Ishikawa (cell line): ENCODE measurements at regions not wholly inside any gene's neighbourhood (a gene's known extent, or its start where the extent isn't known, plus 50 kb on each side); places are given as distances from the start of the nearest gene placed in this dataset.

Experiments
- CEBPB ChIP-seq: IDR thresholded peaks from 2 replicates; pipeline ENCODE4 v1.6.1; 2012
- CREB1 ChIP-seq: IDR thresholded peaks from 2 replicates; pipeline ENCODE4 v1.6.1; 2012; ENCODE audit warnings: low read depth
- EGR1 ChIP-seq: IDR thresholded peaks from 2 replicates; pipeline ENCODE4 v1.6.1; 2012
- EP300 ChIP-seq: IDR thresholded peaks from 2 replicates; pipeline ENCODE4 v1.6.1; 2012; ENCODE audit warnings: borderline replicate concordance
- FOXM1 ChIP-seq: IDR thresholded peaks from 2 replicates; pipeline ENCODE4 v1.6.1; 2012; ENCODE audit warnings: low read depth, borderline replicate concordance
- NFIC ChIP-seq: IDR thresholded peaks from 2 replicates; pipeline ENCODE4 v1.6.1; 2012
- RAD21 ChIP-seq: IDR thresholded peaks from 2 replicates; pipeline ENCODE4 v1.6.1; 2012; ENCODE audit warnings: low read depth
- TAF1 ChIP-seq: IDR thresholded peaks from 2 replicates; pipeline ENCODE4 v1.6.1; 2012; ENCODE audit warnings: low read depth, mild to moderate bottlenecking
- TCF12 ChIP-seq: IDR thresholded peaks from 2 replicates; pipeline ENCODE4 v1.6.1; 2012; ENCODE audit warnings: low read depth
- TEAD4 ChIP-seq: IDR thresholded peaks from 2 replicates; pipeline ENCODE4 v1.6.1; 2012
- YY1 ChIP-seq: IDR thresholded peaks from 2 replicates; pipeline ENCODE4 v1.6.1; 2012; ENCODE audit warnings: low read depth
- ZBTB7A ChIP-seq: IDR thresholded peaks from 2 replicates; pipeline ENCODE4 v1.6.1; 2012; ENCODE audit warnings: low read depth
- TF ChIP-seq, protein P1 (sequence below): IDR thresholded peaks from 2 replicates; pipeline ENCODE4 v1.6.1; 2012
- TF ChIP-seq, protein P2 (sequence below): IDR thresholded peaks from 2 replicates; pipeline ENCODE4 v1.6.1; 2012; ENCODE audit warnings: low read depth, mild to moderate bottlenecking
- TF ChIP-seq, protein P3 (sequence below): IDR thresholded peaks from 2 replicates; pipeline ENCODE4 v1.6.1; 2012

DNA sequence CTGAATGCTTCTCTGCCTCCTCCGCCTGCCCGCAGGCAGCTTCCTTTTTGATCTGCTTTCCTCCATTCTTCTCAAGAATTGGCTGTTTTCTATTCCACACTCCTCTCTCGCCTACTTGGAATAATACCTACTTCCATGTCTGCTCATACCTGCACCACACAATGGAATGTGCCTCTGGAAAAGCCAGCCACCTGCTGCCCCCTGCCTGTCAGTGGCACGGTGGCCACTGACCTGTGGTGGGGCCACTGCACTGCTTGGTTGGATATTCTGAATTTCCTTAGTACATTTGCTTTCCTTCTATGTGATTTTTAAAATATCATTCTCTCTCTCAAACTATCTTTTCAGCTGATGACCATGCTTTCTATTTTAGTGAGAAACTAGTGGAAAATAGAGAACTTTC is 406.9 kb downstream of the DCDC2C start:
- TF ChIP-seq NFIC (no peak), EGR1 (no peak), CEBPB (no peak), TCF12 (no peak), EP300 (no peak)
- TF ChIP-seq, protein P1, sequence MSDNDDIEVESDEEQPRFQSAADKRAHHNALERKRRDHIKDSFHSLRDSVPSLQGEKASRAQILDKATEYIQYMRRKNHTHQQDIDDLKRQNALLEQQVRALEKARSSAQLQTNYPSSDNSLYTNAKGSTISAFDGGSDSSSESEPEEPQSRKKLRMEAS = no peak

DNA sequence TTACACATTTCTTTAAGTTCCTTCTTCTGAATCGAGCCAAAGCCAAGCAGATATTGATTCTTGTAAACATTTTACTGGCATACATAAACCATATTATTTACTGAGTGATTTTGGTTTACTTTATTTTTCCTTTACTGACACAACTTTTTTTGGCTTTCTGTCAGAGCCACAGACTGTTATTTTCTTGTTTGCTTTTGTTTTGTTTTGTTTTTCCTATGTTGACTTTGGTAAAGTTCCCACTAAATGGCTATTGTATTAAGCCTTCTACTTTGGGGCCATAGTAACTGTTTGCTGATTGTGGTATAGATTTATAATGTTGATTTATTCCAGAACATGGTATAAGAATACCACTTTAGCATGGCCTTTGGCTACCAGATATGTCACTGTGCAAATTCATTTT is 419.4 kb downstream of the DCDC2C start:
- TF ChIP-seq, protein P2, sequence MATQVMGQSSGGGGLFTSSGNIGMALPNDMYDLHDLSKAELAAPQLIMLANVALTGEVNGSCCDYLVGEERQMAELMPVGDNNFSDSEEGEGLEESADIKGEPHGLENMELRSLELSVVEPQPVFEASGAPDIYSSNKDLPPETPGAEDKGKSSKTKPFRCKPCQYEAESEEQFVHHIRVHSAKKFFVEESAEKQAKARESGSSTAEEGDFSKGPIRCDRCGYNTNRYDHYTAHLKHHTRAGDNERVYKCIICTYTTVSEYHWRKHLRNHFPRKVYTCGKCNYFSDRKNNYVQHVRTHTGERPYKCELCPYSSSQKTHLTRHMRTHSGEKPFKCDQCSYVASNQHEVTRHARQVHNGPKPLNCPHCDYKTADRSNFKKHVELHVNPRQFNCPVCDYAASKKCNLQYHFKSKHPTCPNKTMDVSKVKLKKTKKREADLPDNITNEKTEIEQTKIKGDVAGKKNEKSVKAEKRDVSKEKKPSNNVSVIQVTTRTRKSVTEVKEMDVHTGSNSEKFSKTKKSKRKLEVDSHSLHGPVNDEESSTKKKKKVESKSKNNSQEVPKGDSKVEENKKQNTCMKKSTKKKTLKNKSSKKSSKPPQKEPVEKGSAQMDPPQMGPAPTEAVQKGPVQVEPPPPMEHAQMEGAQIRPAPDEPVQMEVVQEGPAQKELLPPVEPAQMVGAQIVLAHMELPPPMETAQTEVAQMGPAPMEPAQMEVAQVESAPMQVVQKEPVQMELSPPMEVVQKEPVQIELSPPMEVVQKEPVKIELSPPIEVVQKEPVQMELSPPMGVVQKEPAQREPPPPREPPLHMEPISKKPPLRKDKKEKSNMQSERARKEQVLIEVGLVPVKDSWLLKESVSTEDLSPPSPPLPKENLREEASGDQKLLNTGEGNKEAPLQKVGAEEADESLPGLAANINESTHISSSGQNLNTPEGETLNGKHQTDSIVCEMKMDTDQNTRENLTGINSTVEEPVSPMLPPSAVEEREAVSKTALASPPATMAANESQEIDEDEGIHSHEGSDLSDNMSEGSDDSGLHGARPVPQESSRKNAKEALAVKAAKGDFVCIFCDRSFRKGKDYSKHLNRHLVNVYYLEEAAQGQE = no peak
- TF ChIP-seq, protein P1 = no peak
- TF ChIP-seq ZBTB7A = no peak
- TF ChIP-seq, protein P3, sequence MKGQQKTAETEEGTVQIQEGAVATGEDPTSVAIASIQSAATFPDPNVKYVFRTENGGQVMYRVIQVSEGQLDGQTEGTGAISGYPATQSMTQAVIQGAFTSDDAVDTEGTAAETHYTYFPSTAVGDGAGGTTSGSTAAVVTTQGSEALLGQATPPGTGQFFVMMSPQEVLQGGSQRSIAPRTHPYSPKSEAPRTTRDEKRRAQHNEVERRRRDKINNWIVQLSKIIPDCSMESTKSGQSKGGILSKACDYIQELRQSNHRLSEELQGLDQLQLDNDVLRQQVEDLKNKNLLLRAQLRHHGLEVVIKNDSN = no peak
- TF ChIP-seq TEAD4 = no peak
- no peak for TF ChIP-seq TAF1
- TF ChIP-seq NFIC = no peak
- no peak for TF ChIP-seq CREB1
- no peak for TF ChIP-seq EP300

DNA sequence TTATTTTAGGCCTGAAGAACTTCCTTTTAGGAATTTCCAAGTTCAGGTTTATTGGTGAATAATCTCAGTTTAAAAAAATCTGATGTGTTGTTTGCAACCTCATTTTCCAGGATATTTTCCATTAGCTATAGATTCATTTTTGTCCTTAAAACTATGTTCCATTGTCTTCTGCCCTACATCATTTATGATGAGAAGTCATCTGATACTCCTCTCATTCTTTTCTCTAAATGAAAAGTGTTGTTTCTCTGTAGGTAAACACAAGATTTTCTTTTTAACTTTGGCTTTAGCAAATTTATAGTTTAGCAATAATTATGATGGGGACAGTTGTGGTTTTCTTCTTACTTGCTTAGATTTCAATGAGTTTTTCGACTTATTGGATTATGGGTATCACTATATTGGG is 427.3 kb downstream of the DCDC2C start:
- TF ChIP-seq, protein P2 = no peak
- TF ChIP-seq CREB1 = no peak
- TF ChIP-seq FOXM1 = no peak
- no peak for TF ChIP-seq TEAD4
- no peak for TF ChIP-seq ZBTB7A
- TF ChIP-seq, protein P1 = no peak
- TF ChIP-seq, protein P3 = no peak
- no peak for TF ChIP-seq NFIC
- no peak for TF ChIP-seq RAD21
- no peak for TF ChIP-seq EP300
- no peak for TF ChIP-seq TCF12
- no peak for TF ChIP-seq CEBPB
- no peak for TF ChIP-seq TAF1
- TF ChIP-seq EGR1 = no peak
- TF ChIP-seq YY1 = no peak

DNA sequence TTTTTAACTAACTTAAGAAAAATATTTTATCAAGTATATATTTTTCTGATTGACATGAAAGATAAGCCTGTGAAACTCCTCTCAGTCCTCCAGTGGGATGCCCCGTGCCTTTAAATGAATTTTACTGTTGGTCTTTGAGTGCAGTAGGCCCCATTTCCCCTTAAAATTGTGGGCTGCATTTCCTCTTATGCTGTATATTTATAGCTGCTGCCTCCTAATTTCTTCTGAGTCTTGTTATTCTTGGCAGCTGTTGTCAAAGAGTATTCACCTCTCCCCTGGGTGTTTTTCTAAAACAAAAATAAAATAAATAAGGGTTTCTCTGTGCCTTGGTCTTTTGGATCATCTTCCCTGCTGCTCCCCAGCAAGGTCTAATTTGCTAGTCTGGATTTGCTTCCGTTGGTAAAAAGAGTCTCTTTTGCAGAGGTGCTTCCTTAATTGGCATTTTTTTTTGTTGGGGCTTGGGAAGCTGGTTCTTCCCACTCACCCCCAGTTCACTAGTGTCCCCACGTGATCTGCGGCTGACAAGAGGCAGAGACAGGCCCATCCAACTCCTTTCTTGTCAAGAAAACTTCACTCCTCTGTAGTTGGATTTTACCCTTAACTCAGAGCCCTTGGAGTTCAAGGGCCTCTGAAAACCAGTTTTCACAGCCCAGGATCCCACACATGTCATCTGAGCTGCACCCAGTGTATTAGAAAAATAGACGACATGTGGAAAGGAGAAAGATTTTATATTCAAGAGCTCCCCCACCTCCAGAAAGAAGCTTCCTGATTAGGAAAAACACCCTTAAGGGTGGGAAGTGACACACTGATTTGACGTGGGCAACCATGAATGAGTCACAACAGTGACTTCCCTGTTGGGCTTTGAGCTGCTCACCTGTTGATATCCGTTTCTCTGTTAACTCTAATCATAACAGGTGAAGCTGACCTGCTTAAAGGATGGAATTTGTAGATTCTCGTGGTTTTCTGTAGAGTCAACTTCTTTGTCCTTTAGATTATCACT is 431.5 kb downstream of the DCDC2C start:
- TF ChIP-seq, protein P1 = no peak
- TF ChIP-seq EP300 = no peak
- TF ChIP-seq YY1 = no peak
- TF ChIP-seq RAD21 = no peak
- TF ChIP-seq TCF12 = no peak
- TF ChIP-seq, protein P3 = no peak
- TF ChIP-seq NFIC = no peak
- no peak for TF ChIP-seq EGR1
- no peak for TF ChIP-seq TAF1
- no peak for TF ChIP-seq ZBTB7A
- no peak for TF ChIP-seq FOXM1
- no peak for TF ChIP-seq CEBPB
- no peak for TF ChIP-seq CREB1
- TF ChIP-seq, protein P2 = no peak
- TF ChIP-seq TEAD4 = no peak
